HL-60 (cell line): ENCODE measurements at regions not wholly inside any gene's neighbourhood (a gene's known extent, or its start where the extent isn't known, plus 50 kb on each side); places are given as distances from the start of the nearest gene placed in this dataset.

Source experiments
- CTCF ChIP-seq: IDR thresholded peaks from one replicate; pipeline ENCODE4 v1.5.1; 2011; ENCODE audit warnings: low read length, control low read depth, inconsistent platforms; ENCODE audit not compliant: insufficient read depth
- POLR2AphosphoS5 ChIP-seq: IDR thresholded peaks from 2 replicates; pipeline ENCODE4 v1.6.1; 2012; ENCODE audit warnings: low read depth
- REST ChIP-seq: IDR thresholded peaks from 2 replicates; pipeline ENCODE4 v1.6.1; 2012; ENCODE audit warnings: low read depth; ENCODE audit not compliant: insufficient replicate concordance

- TF ChIP-seq CTCF (no peak), POLR2AphosphoS5 (no peak), REST (no peak)
Observed at GRCh38 chr5:93930098-93930497, 188.7 kb upstream of the POU5F2 start.
